NT2/D1 (cell line): ENCODE measurements at regions not wholly inside any gene's neighbourhood (a gene's known extent, or its start where the extent isn't known, plus 50 kb on each side); places are given as distances from the start of the nearest gene placed in this dataset.

Experiments used
- DNase-seq: peaks from one replicate; pipeline ENCODE4 v3.0.0-alpha.2; 2011; ENCODE audit warnings: low read depth, low spot score
- H3K27me3 ChIP-seq: 2 replicates; pipeline ENCODE4 v1.6.0; 2011; ENCODE audit warnings: mild to moderate bottlenecking; ENCODE audit not compliant: insufficient read length, insufficient read depth
- H3K36me3 ChIP-seq: 2 replicates; pipeline ENCODE4 v1.6.1; 2011; ENCODE audit warnings: mild to moderate bottlenecking, low read length, mixed read lengths; ENCODE audit not compliant: insufficient read depth, insufficient read length
- H3K4me1 ChIP-seq: 2 replicates; pipeline ENCODE4 v1.5.1; 2011; ENCODE audit not compliant: insufficient read depth, insufficient read length
- H3K4me3 ChIP-seq: 2 replicates; pipeline ENCODE4 v1.5.1; 2011; ENCODE audit warnings: low read depth; ENCODE audit not compliant: insufficient read length
- H3K9ac ChIP-seq: 2 replicates; pipeline ENCODE4 v1.6.0; 2011; ENCODE audit warnings: low read depth; ENCODE audit not compliant: insufficient read length
- H3K9me3 ChIP-seq: 2 replicates; pipeline ENCODE4 v1.5.1; 2011; ENCODE audit warnings: mild to moderate bottlenecking, low read length; ENCODE audit not compliant: insufficient read depth
- SUZ12 ChIP-seq: IDR thresholded peaks from 2 replicates; pipeline ENCODE4 v1.6.1; 2011; ENCODE audit not compliant: insufficient read length, insufficient read depth; ENCODE audit errors: extremely low read depth
- YY1 ChIP-seq: IDR thresholded peaks from 2 replicates; pipeline ENCODE4 v1.6.1; 2011; ENCODE audit not compliant: insufficient read length, insufficient read depth
- ZNF274 ChIP-seq: IDR thresholded peaks from 2 replicates; pipeline ENCODE4 v1.6.1; 2011; ENCODE audit warnings: mild to moderate bottlenecking, low read depth, low read length

GRCh38 chr10:113336549-113337130, 216.2 kb upstream of the HABP2 start:
- no peak for TF ChIP-seq SUZ12
- no peak for TF ChIP-seq YY1
- TF ChIP-seq ZNF274, result no peak
- no peaks in the 10 kb centered on the region for H3K4me1 ChIP-seq
- no peak for DNase-seq
- no peaks in the 10 kb centered on the region for H3K36me3 ChIP-seq
- no peak overlapping the region for H3K4me3 ChIP-seq
- no peak overlapping the region for H3K9ac ChIP-seq
- H3K9me3 ChIP-seq, result no peaks in the 10 kb centered on the region
- no peaks in the 10 kb centered on the region for H3K27me3 ChIP-seq

GRCh38 chr10:113337142-113337541, 215.7 kb upstream of the HABP2 start:
- Histone ChIP-seq H3K4me3 (no peak overlapping the region), H3K36me3 (no peaks in the 10 kb centered on the region), H3K9ac (no peak overlapping the region), H3K4me1 (no peaks in the 10 kb centered on the region), H3K9me3 (no peaks in the 10 kb centered on the region), H3K27me3 (no peaks in the 10 kb centered on the region)
- DNase-seq, result no peak
- TF ChIP-seq SUZ12 (no peak), YY1 (no peak)

DNA sequence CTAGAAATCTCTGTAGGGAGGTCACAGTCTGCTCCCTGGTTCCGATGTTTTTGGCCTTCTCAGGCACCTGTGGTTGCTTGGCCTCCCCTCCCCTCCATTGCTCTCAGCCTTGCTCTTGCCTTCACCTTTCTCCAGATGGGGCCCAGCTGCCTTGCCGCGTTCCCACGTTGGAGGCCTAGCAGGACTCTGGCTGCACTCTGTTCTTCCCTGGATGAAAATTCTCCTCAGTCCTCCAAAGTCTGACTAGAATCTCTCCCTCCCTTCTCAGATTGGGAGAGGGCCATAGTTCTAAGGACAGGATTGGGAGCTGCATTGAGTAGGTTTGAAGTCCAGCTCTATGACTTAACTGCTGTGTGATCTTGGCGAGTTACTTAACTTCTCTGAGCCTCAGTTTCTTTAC, 213.7 kb upstream of the HABP2 start:
- no peak for TF ChIP-seq SUZ12
- TF ChIP-seq ZNF274, result no peak
- no peak for TF ChIP-seq YY1
- DNase-seq, result no peak
- no peak overlapping the region for H3K4me3 ChIP-seq
- H3K27me3 ChIP-seq, result no peaks in the 10 kb centered on the region
- no peaks in the 10 kb centered on the region for H3K36me3 ChIP-seq
- no peak overlapping the region for H3K9ac ChIP-seq
- H3K4me1 ChIP-seq, result no peaks in the 10 kb centered on the region
- no peaks in the 10 kb centered on the region for H3K9me3 ChIP-seq

DNA sequence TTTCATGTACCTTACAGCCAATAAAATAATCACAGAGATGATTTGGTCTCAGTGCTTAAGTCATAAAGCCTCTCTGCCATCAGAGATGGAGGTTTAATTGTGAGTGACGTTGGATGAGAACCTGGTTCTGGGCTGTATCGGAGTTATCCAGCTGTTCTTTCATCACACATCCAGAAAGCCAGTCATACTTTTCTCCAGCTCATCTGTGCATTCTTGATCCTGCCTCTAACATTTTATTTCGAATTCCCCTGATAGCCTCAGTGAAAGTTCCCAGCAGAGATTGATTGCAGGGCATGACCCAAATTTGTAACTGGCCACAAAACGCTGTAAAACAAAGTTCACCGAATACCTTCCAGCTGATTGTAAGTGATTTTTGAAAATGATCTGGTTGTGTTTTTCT, 212.6 kb upstream of the HABP2 start:
- no peak overlapping the region for H3K4me3 ChIP-seq

DNA sequence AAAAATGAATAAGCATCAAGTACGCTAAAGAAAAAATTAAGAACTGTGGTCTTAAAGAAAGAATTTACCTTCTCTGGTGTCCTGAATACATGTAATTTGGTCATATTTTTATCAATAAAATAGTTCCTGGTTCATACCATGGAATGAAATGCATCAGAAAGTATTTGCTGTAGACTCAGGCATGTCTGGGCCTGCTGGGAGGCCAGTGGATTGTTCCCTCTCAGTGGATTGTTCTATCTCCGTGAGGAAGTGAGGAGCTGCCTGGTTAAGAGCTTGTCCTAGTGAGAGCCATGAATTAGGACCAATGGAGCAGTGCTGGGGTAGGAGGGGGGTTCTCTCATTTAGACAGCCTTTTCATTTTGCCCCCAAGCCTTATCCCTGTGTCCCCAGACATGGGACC, 211.7 kb upstream of the HABP2 start:
- Histone ChIP-seq H3K4me1 (no peaks in the 10 kb centered on the region), H3K36me3 (no peaks in the 10 kb centered on the region), H3K4me3 (no peak overlapping the region), H3K27me3 (no peaks in the 10 kb centered on the region), H3K9ac (no peak overlapping the region), H3K9me3 (no peaks in the 10 kb centered on the region)
- no peak for DNase-seq
- TF ChIP-seq SUZ12 (no peak), ZNF274 (no peak), YY1 (no peak)

More for the DNA sequence above, 212.6 kb upstream of the HABP2 start:
- DNase-seq, result no peak
- TF ChIP-seq SUZ12 (no peak), YY1 (no peak), ZNF274 (no peak)
- H3K4me1 ChIP-seq, result no peaks in the 10 kb centered on the region
- H3K9ac ChIP-seq, result no peak overlapping the region
- H3K9me3 ChIP-seq, result no peaks in the 10 kb centered on the region
- no peaks in the 10 kb centered on the region for H3K27me3 ChIP-seq
- no peaks in the 10 kb centered on the region for H3K36me3 ChIP-seq

- DNase-seq, result no peak
- Histone ChIP-seq H3K4me1 (peaks cover 3% of the 10 kb centered on the region), H3K36me3 (no peaks in the 10 kb centered on the region), H3K9ac (no peak overlapping the region), H3K4me3 (no peak overlapping the region), H3K27me3 (no peaks in the 10 kb centered on the region), H3K9me3 (no peaks in the 10 kb centered on the region)
- TF ChIP-seq SUZ12, result no peak
- TF ChIP-seq YY1, result no peak
- no peak for TF ChIP-seq ZNF274
Observed at GRCh38 chr10:113345826-113346624, 206.8 kb upstream of the HABP2 start.

DNA sequence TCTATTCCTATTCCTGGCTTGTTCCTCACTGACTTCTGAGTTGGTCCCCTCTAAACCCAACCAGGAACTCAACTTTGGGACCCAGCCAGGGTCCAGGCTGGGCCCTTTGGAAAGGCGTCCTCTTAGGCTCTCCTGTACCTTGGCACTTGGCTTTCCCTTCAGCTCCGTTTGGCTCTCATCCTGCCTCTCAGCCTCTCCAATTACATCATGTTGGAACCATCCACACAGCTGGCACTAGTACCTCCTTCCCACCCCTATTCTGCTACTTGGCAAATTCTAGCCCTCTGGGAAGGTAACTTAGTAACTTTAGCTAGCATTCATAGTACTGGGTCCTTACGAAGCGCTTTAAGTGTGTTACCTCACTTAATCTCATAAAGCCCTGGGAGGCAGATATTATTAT, 205.3 kb upstream of the HABP2 start:
- TF ChIP-seq YY1 (no peak), SUZ12 (no peak), ZNF274 (no peak)
- Histone ChIP-seq H3K27me3 (no peaks in the 10 kb centered on the region), H3K36me3 (no peaks in the 10 kb centered on the region), H3K4me3 (no peak overlapping the region), H3K4me1 (peaks cover 3% of the 10 kb centered on the region), H3K9ac (no peak overlapping the region), H3K9me3 (no peaks in the 10 kb centered on the region)
- DNase-seq, result no peak
